Fibroblast of the aortic adventitia (primary cell): ENCODE measurements at regions not wholly inside any gene's neighbourhood (a gene's known extent, or its start where the extent isn't known, plus 50 kb on each side); places are given as distances from the start of the nearest gene placed in this dataset.

ENCODE experiments used
- DNase-seq: peaks from one replicate; pipeline ENCODE4 v3.0.0-alpha.2; 2010; ENCODE audit warnings: low read depth
- H3K4me3 ChIP-seq: 2 replicates; pipeline ENCODE4 v1.5.1; 2011; ENCODE audit warnings: low read depth, mild to moderate bottlenecking, control low read depth, low read length, moderate library complexity
- CTCF ChIP-seq: IDR thresholded peaks from 2 replicates; pipeline ENCODE4 v1.5.1; 2011; ENCODE audit warnings: mild to moderate bottlenecking, low read length, control low read depth, inconsistent platforms; ENCODE audit not compliant: insufficient read depth

DNA sequence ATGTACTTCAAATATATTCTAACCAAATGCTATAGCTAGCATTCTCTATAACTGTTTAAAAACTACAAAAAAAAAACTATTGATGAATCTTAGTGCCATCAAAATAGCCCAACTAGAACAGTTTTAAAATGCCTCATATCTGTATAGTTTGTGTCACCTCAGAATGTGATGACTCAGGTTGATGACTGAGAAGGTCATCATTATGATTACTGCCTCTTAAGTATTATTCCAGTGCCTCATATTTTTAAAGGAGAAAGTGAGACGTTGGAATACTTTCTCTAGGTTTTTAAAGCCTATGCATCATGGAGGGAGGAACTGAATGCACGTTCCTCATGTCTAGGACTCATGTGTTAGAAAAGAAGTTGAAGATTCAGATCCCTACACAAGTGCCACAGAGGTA, 88.2 kb downstream of the TMA16 start:
- DNase-seq: no peak
- no peak overlapping the region for H3K4me3 ChIP-seq
- no peak for TF ChIP-seq CTCF

GRCh38 chr4:163587867-163588266, 93.4 kb downstream of the TMA16 start:
- DNase-seq: no peak
- TF ChIP-seq CTCF: no peak

DNA sequence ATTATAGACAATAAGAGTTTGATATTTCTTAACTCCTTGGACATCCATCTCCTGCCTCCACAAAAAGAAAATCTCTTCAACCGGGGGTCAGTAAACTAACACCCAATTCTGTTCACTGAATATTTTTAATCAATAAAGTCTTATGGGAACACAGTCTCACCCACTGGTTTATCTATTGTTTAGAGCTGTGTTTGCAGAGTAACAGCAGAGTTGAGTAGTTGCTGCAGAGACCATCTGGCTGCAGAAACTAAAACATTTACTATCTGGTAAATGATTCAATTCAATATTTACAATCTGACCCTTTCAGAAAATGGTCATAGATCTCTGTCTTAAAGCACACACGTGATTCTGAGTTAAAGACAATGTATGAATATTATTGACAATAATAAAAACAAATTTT, 94.0 kb downstream of the TMA16 start:
- H3K4me3 ChIP-seq: no peak overlapping the region
- TF ChIP-seq CTCF: no peak
- DNase-seq: no peak

More at GRCh38 chr4:163587867-163588266, 93.4 kb downstream of the TMA16 start:
- H3K4me3 ChIP-seq: no peak overlapping the region

- TF ChIP-seq CTCF: no peak
- DNase-seq: no peak
- no peak overlapping the region for H3K4me3 ChIP-seq
Observed at GRCh38 chr4:163590103-163590502, 95.6 kb downstream of the TMA16 start.

- no peak for TF ChIP-seq CTCF
- H3K4me3 ChIP-seq: no peak overlapping the region
- DNase-seq: no peak
Observed at GRCh38 chr4:163590619-163591264, 96.3 kb downstream of the TMA16 start.

DNA sequence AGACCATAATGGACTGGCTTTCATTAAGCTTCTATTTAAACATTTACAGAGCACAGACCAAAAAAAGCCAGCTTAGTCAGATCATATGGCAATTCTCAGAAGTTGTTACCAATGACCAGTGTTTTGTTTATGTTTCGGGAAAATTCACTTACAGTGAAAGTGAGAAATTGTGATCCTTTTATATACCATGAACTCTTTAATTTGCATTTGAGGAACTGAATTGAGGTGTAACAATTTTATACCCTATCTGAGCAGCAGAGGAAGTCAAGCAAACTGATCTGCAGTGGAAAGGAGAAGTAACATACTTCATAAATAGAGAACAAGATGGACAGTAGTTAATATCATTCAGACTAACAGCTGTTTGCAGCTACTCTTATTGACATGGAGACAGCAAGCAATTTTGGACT, 97.1 kb downstream of the TMA16 start:
- DNase-seq: no peak
- no peak for TF ChIP-seq CTCF

DNA sequence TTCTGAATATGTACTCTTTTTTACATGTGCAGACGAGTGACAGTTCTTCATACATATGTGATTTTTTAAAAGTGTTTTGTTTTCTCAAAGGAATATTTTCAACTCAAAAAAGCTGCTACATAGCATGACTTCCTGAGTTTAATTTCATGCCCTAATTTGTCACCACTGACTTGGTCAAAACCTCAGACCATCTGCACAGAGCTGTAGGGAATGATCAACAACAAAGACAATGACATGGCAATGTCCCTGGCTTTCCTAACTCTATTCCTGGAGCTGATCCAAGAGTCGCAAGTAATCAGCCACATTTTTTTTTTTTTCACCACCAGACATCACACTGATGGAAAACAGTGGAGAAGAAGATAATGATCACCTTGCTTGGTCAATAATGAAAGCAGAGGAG, 97.7 kb downstream of the TMA16 start:
- DNase-seq: no peak
- no peak for TF ChIP-seq CTCF
- H3K4me3 ChIP-seq: no peak overlapping the region

More for the DNA sequence above, 97.1 kb downstream of the TMA16 start:
- H3K4me3 ChIP-seq: no peak overlapping the region
